WTC11 (cell line): ENCODE measurements at regions not wholly inside any gene's neighbourhood (a gene's known extent, or its start where the extent isn't known, plus 50 kb on each side); places are given as distances from the start of the nearest gene placed in this dataset.

Source experiments
- ATAC-seq: fragments of 200-7000 bp; cut with Tn5 transposase; 2 replicates; pipeline ENCODE4 v1.10.0; 2021; ENCODE audit warnings: mild to moderate bottlenecking, moderate library complexity
- CTCF ChIA-PET: fragments of 300-600 bp; sonication (Branson Sonifier 250); formaldehyde crosslinking; loops from one replicate; lab custom pipeline; 2021; ENCODE audit warnings: antibody characterized with exemption; lab: Charles Lee
- POLR2A ChIA-PET: fragments of 350-600 bp; sonication (Branson Sonifier 250); formaldehyde crosslinking; loops from one replicate; lab custom pipeline; 2021; ENCODE audit warnings: antibody characterized with exemption; lab: Charles Lee
- DNase-seq: peaks from one replicate; pipeline ENCODE4 v3.0.0; 2021; ENCODE audit warnings: low spot score
- H3K27ac Mint-ChIP-seq: 2 replicates; pipeline ENCODE4 v1.8.0; 2021; ENCODE audit warnings: mixed read lengths
- H3K27me3 Mint-ChIP-seq: 2 replicates; pipeline ENCODE4 v1.8.0; 2021; ENCODE audit warnings: low read depth, mild to moderate bottlenecking, moderate library complexity, mixed read lengths
- H3K36me3 Mint-ChIP-seq: 2 replicates; pipeline ENCODE4 v1.8.0; 2021; ENCODE audit warnings: mixed read lengths
- H3K4me1 Mint-ChIP-seq: 2 replicates; pipeline ENCODE4 v1.8.0; 2022; ENCODE audit warnings: mixed read lengths
- H3K4me3 Mint-ChIP-seq: 2 replicates; pipeline ENCODE4 v1.8.0; 2021; ENCODE audit warnings: mild to moderate bottlenecking, moderate library complexity, mixed read lengths
- H3K9me3 Mint-ChIP-seq: 2 replicates; pipeline ENCODE4 v1.8.0; 2021; ENCODE audit warnings: mixed read lengths
- ATF2 ChIP-seq: sonication (generic); formaldehyde crosslinking; IDR thresholded peaks from 2 replicates; pipeline ENCODE4 v1.8.1; 2022; ENCODE audit warnings: low read depth, missing genetic modification reagents, borderline replicate concordance
- ATF3 ChIP-seq: sonication (generic); formaldehyde crosslinking; conservative IDR thresholded peaks from 2 replicates; pipeline ENCODE4 v1.8.1; 2022; ENCODE audit warnings: mild to moderate bottlenecking, missing genetic modification reagents
- ERG ChIP-seq: fragments of 250-450 bp; sonication (Bioruptor Pico); IDR thresholded peaks from 2 replicates; pipeline ENCODE4 v1.8.0; 2021; ENCODE audit warnings: mild to moderate bottlenecking
- ETV6 ChIP-seq: sonication (generic); formaldehyde crosslinking; IDR thresholded peaks from 2 replicates; pipeline ENCODE4 v1.8.1; 2022; ENCODE audit warnings: mild to moderate bottlenecking, missing genetic modification reagents
- GRHL2 ChIP-seq: fragments of 250-450 bp; sonication (Bioruptor Pico); IDR thresholded peaks from 2 replicates; pipeline ENCODE4 v1.8.0; 2022; ENCODE audit warnings: mild to moderate bottlenecking, moderate library complexity; ENCODE audit not compliant: insufficient replicate concordance, severe bottlenecking
- GTF2I ChIP-seq: fragments of 250-450 bp; sonication (Bioruptor Pico); conservative IDR thresholded peaks from 2 replicates; pipeline ENCODE4 v1.4.0; 2021; ENCODE audit warnings: mild to moderate bottlenecking
- MYBL2 ChIP-seq: sonication (generic); formaldehyde crosslinking; IDR thresholded peaks from 2 replicates; pipeline ENCODE4 v1.8.1; 2023; ENCODE audit warnings: mild to moderate bottlenecking, moderate library complexity, missing genetic modification reagents
- NFE2L1 ChIP-seq: sonication (generic); formaldehyde crosslinking; IDR thresholded peaks from 2 replicates; pipeline ENCODE4 v1.8.1; 2023; ENCODE audit warnings: missing genetic modification reagents
- NFYB ChIP-seq: sonication (generic); formaldehyde crosslinking; conservative IDR thresholded peaks from 2 replicates; pipeline ENCODE4 v1.8.0; 2022; ENCODE audit warnings: low read depth, missing genetic modification reagents
- PRRX2 ChIP-seq: fragments of 250-450 bp; sonication (Bioruptor Pico); IDR thresholded peaks from 2 replicates; pipeline ENCODE4 v1.8.0; 2021; ENCODE audit warnings: mild to moderate bottlenecking
- TCF7 ChIP-seq: sonication (generic); formaldehyde crosslinking; IDR thresholded peaks from 2 replicates; pipeline ENCODE4 v1.8.0; 2022; ENCODE audit warnings: mild to moderate bottlenecking, low read depth, missing genetic modification reagents, moderate library complexity
- TEAD1 ChIP-seq: sonication (generic); formaldehyde crosslinking; IDR thresholded peaks from 2 replicates; pipeline ENCODE4 v1.8.0; 2022; ENCODE audit warnings: mild to moderate bottlenecking, missing genetic modification reagents
- TEAD4 ChIP-seq: sonication (generic); formaldehyde crosslinking; IDR thresholded peaks from 2 replicates; pipeline ENCODE4 v1.8.0; 2022; ENCODE audit warnings: mild to moderate bottlenecking, missing genetic modification reagents
- TP53 ChIP-seq: sonication (generic); formaldehyde crosslinking; IDR thresholded peaks from 2 replicates; pipeline ENCODE4 v1.8.1; 2023; ENCODE audit warnings: mild to moderate bottlenecking, missing genetic modification reagents
- USF1 ChIP-seq: sonication (generic); formaldehyde crosslinking; IDR thresholded peaks from 2 replicates; pipeline ENCODE4 v1.8.0; 2022; ENCODE audit warnings: mild to moderate bottlenecking, missing genetic modification reagents
- ZNF232 ChIP-seq: sonication (generic); formaldehyde crosslinking; IDR thresholded peaks from 2 replicates; pipeline ENCODE4 v1.8.0; 2022; ENCODE audit warnings: mild to moderate bottlenecking, missing genetic modification reagents
- ZNF281 ChIP-seq: sonication (generic); formaldehyde crosslinking; IDR thresholded peaks from 2 replicates; pipeline ENCODE4 v1.8.0; 2023; ENCODE audit warnings: mild to moderate bottlenecking, missing genetic modification reagents
- ZNF416 ChIP-seq: fragments of 250-450 bp; sonication (Bioruptor Pico); IDR thresholded peaks from 2 replicates; pipeline ENCODE4 v1.9.0; 2021; ENCODE audit warnings: mild to moderate bottlenecking, inconsistent platforms
- ZNF532 ChIP-seq: fragments of 250-450 bp; sonication (Bioruptor Pico); IDR thresholded peaks from 2 replicates; pipeline ENCODE4 v1.9.0; 2021; ENCODE audit warnings: mild to moderate bottlenecking, borderline replicate concordance

GRCh38 chr1:102593276-102593675 is 515.0 kb downstream of the COL11A1 start (continued):
- TF ChIP-seq ZNF281 (CRISPR knock-in tag), result no peak
- no peak for TF ChIP-seq GTF2I (CRISPR knock-in tag)
- no peak for TF ChIP-seq USF1 (CRISPR knock-in tag)
- TF ChIP-seq TEAD1 (CRISPR knock-in tag), result no peak

- ChIA-PET POLR2A (no interaction called here), CTCF (no interaction called here)
- DNase-seq, result no peak
- TF ChIP-seq ATF2 (CRISPR knock-in tag) (no peak), TCF7 (no peak), ERG (no peak), ZNF232 (CRISPR knock-in tag) (no peak), MYBL2 (CRISPR knock-in tag) (no peak)
- H3K27ac Mint-ChIP-seq, result no peak overlapping the region
- peaks cover 4% of the 10 kb centered on the region; the same call in 1 of the 2 replicates for H3K9me3 Mint-ChIP-seq
- H3K27me3 Mint-ChIP-seq, result no peaks in the 10 kb centered on the region
- no peak overlapping the region for H3K4me3 Mint-ChIP-seq
- H3K36me3 Mint-ChIP-seq, result no peaks in the 10 kb centered on the region
- H3K4me1 Mint-ChIP-seq, result no peaks in the 10 kb centered on the region
- no peak for ATAC-seq
Observed at GRCh38 chr1:102588536-102588935, 519.8 kb downstream of the COL11A1 start.

GRCh38 chr1:102586022-102586421 is 522.3 kb downstream of the COL11A1 start:
- Mint-ChIP-seq H3K27ac (no peak overlapping the region), H3K4me3 (no peak overlapping the region), H3K36me3 (no peaks in the 10 kb centered on the region), H3K27me3 (no peaks in the 10 kb centered on the region), H3K4me1 (no peaks in the 10 kb centered on the region), H3K9me3 (peaks cover 4% of the 10 kb centered on the region; the same call in 1 of the 2 replicates)
- ATAC-seq (no peak), DNase-seq (no peak)
- CTCF ChIA-PET, result no interaction called here
- TF ChIP-seq ATF3, result no peak
- no peak for TF ChIP-seq NFE2L1
- no peak for TF ChIP-seq PRRX2
- no peak for TF ChIP-seq ETV6
- no peak for TF ChIP-seq NFYB (CRISPR knock-in tag)
- no peak for TF ChIP-seq GRHL2 (CRISPR knock-in tag)
- no peak for TF ChIP-seq ZNF532 (CRISPR knock-in tag)
- TF ChIP-seq TEAD4 (CRISPR knock-in tag), result no peak
- TF ChIP-seq TP53 (CRISPR knock-in tag), result no peak
- no peak for TF ChIP-seq ZNF416 (CRISPR knock-in tag)
- TF ChIP-seq, all 79 proteins: peak for 0
- POLR2A ChIA-PET, result no interaction called here
